Upper lobe of left lung (tissue), 6 donors: ENCODE measurements at regions not wholly inside any gene's neighbourhood (a gene's known extent, or its start where the extent isn't known, plus 50 kb on each side); places are given as distances from the start of the nearest gene placed in this dataset.

Source experiments
- ATAC-seq, 2 donors: fragments of 200-7000 bp; cut with Tn5 transposase; one replicate each; pipeline ENCODE4 v1.9.1; 2022; ENCODE audit warnings: mild to moderate bottlenecking in 2 of 2, moderate library complexity in 2 of 2; ENCODE audit not compliant: low FRiP score in 2 of 2
- DNase-seq, 2 donors: peaks; one replicate each; pipeline ENCODE4 v3.0.0-alpha.2; 2019 to 2020
- H3K27ac ChIP-seq, 4 donors: fragments of 200-600 bp; sonication (generic); one replicate each; pipeline ENCODE4 v1.5.1; 2016 to 2019
- H3K27me3 ChIP-seq, 4 donors: fragments of 200-600 bp; sonication (generic); one replicate each; pipeline ENCODE4 v1.5.1; 2017 to 2019
- H3K36me3 ChIP-seq, 4 donors: fragments of 200-600 bp; sonication (generic); one replicate each; pipeline ENCODE4 v1.5.1; 2016 to 2019
- H3K4me1 ChIP-seq, 4 donors: fragments of 200-600 bp; sonication (generic); one replicate each; pipeline ENCODE4 v1.5.1; 2018 to 2019
- H3K4me3 ChIP-seq, 4 donors: fragments of 200-600 bp; sonication (generic); one replicate each; pipeline ENCODE4 v1.5.1; 2017 to 2019; ENCODE audit warnings: mild to moderate bottlenecking in 2 of 4, moderate library complexity in 1 of 4
- H3K9me3 ChIP-seq, 4 donors: fragments of 200-600 bp; sonication (generic); one replicate each; pipeline ENCODE4 v1.5.1; 2018 to 2019
- EP300 ChIP-seq, 4 donors: sonication (generic); formaldehyde crosslinking; IDR thresholded peaks; one replicate each; pipeline ENCODE4 v1.5.1; 2017; ENCODE audit warnings: antibody characterized with exemption in 4 of 4, control low read depth in 2 of 4
- POLR2A ChIP-seq, 4 donors: fragments of 450-650 bp; IDR thresholded peaks; one replicate each; pipeline ENCODE4 v1.5.1; 2016 to 2017; ENCODE audit warnings: antibody characterized with exemption in 4 of 4, mild to moderate bottlenecking in 2 of 4
- POLR2AphosphoS5 ChIP-seq, 2 donors: sonication (generic); formaldehyde crosslinking; IDR thresholded peaks; one replicate each; pipeline ENCODE4 v1.5.1; 2017; ENCODE audit warnings: antibody characterized with exemption in 2 of 2
- WGBS, 2 donors: methylation state at CpG; one replicate each; pipeline ENCODE4 v1.1.5; 2017 to 2018; 5-methylcytosine and 5-hydroxymethylcytosine counted together
- TF ChIP-seq, protein P1 (sequence below), 6 experiments: fragments of 450-650 bp in 4 of 6; fragments of 200-600 bp in 2 of 6; sonication (generic) in 2 of 6; IDR thresholded peaks; one replicate each; pipeline ENCODE4 v1.5.1; 2016 to 2019; ENCODE audit warnings: antibody characterized with exemption in 6 of 6
- donor health status: DM: no; HTN: no; CAD: no; lungs with moderate emphysema.
- donor health status: DM: no; HTN: yes; CAD: no; lungs with severe emphysema.

GRCh38 chr20:39479196-39479810 lies 517.2 kb downstream of the DHX35 start:
- Histone ChIP-seq H3K27ac (no peak overlapping the region), H3K9me3 (no peaks in the 10 kb centered on the region), H3K4me3 (no peak overlapping the region), H3K4me1 (no peaks in the 10 kb centered on the region), H3K27me3 (no peaks in the 10 kb centered on the region), H3K36me3 (no peaks in the 10 kb centered on the region)
- 88 to 97% methylated on average over 4 of the region's 4 CpGs for WGBS, 2 donors
- DNase-seq (no peak), ATAC-seq (no peak)
- TF ChIP-seq, protein P1, sequence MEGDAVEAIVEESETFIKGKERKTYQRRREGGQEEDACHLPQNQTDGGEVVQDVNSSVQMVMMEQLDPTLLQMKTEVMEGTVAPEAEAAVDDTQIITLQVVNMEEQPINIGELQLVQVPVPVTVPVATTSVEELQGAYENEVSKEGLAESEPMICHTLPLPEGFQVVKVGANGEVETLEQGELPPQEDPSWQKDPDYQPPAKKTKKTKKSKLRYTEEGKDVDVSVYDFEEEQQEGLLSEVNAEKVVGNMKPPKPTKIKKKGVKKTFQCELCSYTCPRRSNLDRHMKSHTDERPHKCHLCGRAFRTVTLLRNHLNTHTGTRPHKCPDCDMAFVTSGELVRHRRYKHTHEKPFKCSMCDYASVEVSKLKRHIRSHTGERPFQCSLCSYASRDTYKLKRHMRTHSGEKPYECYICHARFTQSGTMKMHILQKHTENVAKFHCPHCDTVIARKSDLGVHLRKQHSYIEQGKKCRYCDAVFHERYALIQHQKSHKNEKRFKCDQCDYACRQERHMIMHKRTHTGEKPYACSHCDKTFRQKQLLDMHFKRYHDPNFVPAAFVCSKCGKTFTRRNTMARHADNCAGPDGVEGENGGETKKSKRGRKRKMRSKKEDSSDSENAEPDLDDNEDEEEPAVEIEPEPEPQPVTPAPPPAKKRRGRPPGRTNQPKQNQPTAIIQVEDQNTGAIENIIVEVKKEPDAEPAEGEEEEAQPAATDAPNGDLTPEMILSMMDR (IDR thresholded peaks at IDR 0.05): no peak
- TF ChIP-seq POLR2A (IDR thresholded peaks at IDR 0.05): no peak
- no peak for TF ChIP-seq EP300 (IDR thresholded peaks at IDR 0.05)
- TF ChIP-seq POLR2AphosphoS5 (IDR thresholded peaks at IDR 0.05): no peak

DNA sequence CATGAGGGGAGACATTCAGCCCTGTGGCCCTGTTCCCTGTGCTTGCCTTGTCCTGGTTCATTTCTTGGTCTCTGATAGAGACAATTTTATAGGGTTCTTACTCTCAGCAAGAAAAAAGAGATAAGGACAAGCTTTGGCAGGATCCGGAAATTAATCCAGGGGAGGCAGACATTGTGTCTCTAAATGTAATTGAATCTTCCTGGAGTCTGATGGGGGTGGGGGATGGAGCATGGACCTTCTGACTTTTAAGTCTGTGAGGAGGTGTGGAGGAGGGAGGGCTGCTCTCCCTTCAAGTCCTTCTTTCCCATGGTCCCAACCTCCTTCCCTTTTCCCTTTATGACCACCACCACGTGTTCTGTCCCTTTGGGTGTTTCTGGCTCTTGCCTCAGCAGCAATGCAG lies 512.7 kb downstream of the DHX35 start:
- DNase-seq (no peak), ATAC-seq (no peak)
- H3K27ac ChIP-seq: no peak overlapping the region
- no peaks in the 10 kb centered on the region for H3K9me3 ChIP-seq
- H3K36me3 ChIP-seq: no peaks in the 10 kb centered on the region
- no peaks in the 10 kb centered on the region for H3K27me3 ChIP-seq
- TF ChIP-seq POLR2A (IDR thresholded peaks at IDR 0.05) (no peak), EP300 (IDR thresholded peaks at IDR 0.05) (no peak), POLR2AphosphoS5 (IDR thresholded peaks at IDR 0.05) (no peak)
- TF ChIP-seq, protein P1 (IDR thresholded peaks at IDR 0.05): no peak
- no peak overlapping the region for H3K4me3 ChIP-seq
- H3K4me1 ChIP-seq: no peaks in the 10 kb centered on the region
- 74 to 82% methylated on average over 2 of the region's 2 CpGs for WGBS, 2 donors

DNA sequence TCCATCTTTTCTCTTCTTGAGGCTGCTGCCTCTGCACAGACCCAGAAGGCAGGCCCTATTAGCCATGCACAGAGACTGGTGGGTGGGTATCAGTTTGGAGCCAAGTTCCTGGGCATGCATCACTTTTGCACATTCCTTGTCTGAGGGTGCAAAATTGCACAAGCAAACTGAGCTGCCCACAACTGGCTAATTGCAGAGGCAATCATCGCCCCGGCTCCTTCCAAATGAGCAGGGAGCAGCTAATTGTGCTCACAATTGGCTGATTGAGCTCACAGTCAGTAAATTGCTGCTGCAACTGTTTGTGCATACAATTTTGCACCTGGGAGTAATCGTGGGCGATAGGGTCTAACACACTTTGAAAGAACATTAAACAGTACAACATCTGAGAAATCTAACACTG lies 511.4 kb downstream of the DHX35 start:
- DNase-seq: no peak
- Histone ChIP-seq H3K9me3 (no peaks in the 10 kb centered on the region), H3K4me3 (no peak overlapping the region), H3K36me3 (no peaks in the 10 kb centered on the region), H3K27ac (no peak overlapping the region), H3K27me3 (no peaks in the 10 kb centered on the region), H3K4me1 (no peaks in the 10 kb centered on the region)
- WGBS, 2 donors: 91 to 93% methylated on average over 4 of the region's 4 CpGs
- ATAC-seq: no peak
- TF ChIP-seq, protein P1 (IDR thresholded peaks at IDR 0.05): no peak
- TF ChIP-seq EP300 (IDR thresholded peaks at IDR 0.05): no peak
- no peak for TF ChIP-seq POLR2AphosphoS5 (IDR thresholded peaks at IDR 0.05)
- no peak for TF ChIP-seq POLR2A (IDR thresholded peaks at IDR 0.05)

DNA sequence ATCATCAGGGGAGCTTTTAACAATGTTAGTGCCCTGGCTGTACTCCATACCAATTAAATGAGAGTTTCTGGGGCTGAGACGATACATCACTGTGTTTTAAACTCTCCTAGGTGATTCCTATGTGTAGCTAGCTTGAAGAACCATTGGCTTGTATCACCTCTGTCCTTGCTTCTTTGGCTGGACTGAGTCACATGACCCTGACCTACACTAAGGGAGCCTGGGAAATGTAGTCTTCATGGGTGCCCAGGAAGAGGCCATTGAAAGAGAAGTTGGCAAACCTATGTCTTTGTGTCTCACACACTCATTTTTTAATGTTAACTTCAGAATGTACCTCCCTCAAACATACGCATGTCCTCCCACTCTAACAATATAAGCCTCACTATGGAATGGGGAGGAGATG lies 506.6 kb downstream of the DHX35 start:
- H3K4me1 ChIP-seq: no peaks in the 10 kb centered on the region
- ATAC-seq (no peak), DNase-seq (no peak)
- H3K36me3 ChIP-seq: no peaks in the 10 kb centered on the region
- H3K27ac ChIP-seq: no peak overlapping the region
- no peaks in the 10 kb centered on the region for H3K27me3 ChIP-seq
- H3K4me3 ChIP-seq: no peak overlapping the region
- H3K9me3 ChIP-seq: no peaks in the 10 kb centered on the region
- TF ChIP-seq, protein P1 (IDR thresholded peaks at IDR 0.05): no peak
- TF ChIP-seq EP300 (IDR thresholded peaks at IDR 0.05): no peak
- TF ChIP-seq POLR2A (IDR thresholded peaks at IDR 0.05): no peak
- TF ChIP-seq POLR2AphosphoS5 (IDR thresholded peaks at IDR 0.05): no peak
- 88 to 96% methylated on average over 2 of the region's 2 CpGs for WGBS, 2 donors

DNA sequence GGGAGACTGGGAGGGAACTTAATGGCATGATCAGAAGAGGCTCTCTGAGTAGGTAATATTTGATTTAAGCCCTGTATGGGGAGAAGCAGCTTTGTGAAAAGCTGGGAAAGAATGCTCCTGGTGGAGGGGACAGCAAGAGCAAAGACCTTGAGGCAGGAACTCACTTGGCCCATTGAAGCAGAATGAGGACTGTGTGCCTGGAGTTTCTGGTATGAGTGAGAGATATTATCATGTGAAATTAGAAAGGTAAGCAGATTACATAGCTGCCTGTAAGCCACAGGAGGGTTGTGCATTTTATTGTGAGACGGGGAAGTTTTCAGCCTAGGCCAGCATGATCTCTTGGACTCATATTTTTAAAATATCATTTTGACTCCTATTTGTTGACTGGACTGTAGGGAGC lies 502.1 kb downstream of the DHX35 start:
- TF ChIP-seq POLR2AphosphoS5 (IDR thresholded peaks at IDR 0.05): no peak
- no peak for TF ChIP-seq POLR2A (IDR thresholded peaks at IDR 0.05)
- no peak for TF ChIP-seq EP300 (IDR thresholded peaks at IDR 0.05)
- TF ChIP-seq, protein P1 (IDR thresholded peaks at IDR 0.05): no peak
- Histone ChIP-seq H3K4me1 (no peaks in the 10 kb centered on the region), H3K9me3 (no peaks in the 10 kb centered on the region), H3K4me3 (no peak overlapping the region), H3K36me3 (no peaks in the 10 kb centered on the region), H3K27me3 (no peaks in the 10 kb centered on the region), H3K27ac (no peak overlapping the region)
- DNase-seq: no peak
- ATAC-seq: no peak
- 94 to 95% methylated on average over 1 of the region's 1 CpG for WGBS, 2 donors
